SJCRH30 (cell line): ENCODE measurements at regions not wholly inside any gene's neighbourhood (a gene's known extent, or its start where the extent isn't known, plus 50 kb on each side); places are given as distances from the start of the nearest gene placed in this dataset.

Experiments used
- DNase-seq, 2 experiments: peaks; one replicate each; pipeline ENCODE4 v3.0.0-alpha.2; 2015 to 2020
- H3K27ac ChIP-seq: fragments of 250-450 bp; sonication (Bioruptor Pico); 2 replicates; pipeline ENCODE4 v1.5.1; 2020; ENCODE audit warnings: mild to moderate bottlenecking, moderate library complexity
- H3K27me3 ChIP-seq: fragments of 250-450 bp; sonication (Bioruptor Pico); 2 replicates; pipeline ENCODE4 v1.5.1; 2020; ENCODE audit warnings: mild to moderate bottlenecking, moderate library complexity
- H3K36me3 ChIP-seq: fragments of 250-450 bp; sonication (Bioruptor Pico); 2 replicates; pipeline ENCODE4 v1.5.1; 2020; ENCODE audit warnings: mild to moderate bottlenecking, moderate library complexity
- H3K4me1 ChIP-seq: fragments of 250-450 bp; sonication (Bioruptor Pico); 2 replicates; pipeline ENCODE4 v1.5.1; 2020; ENCODE audit warnings: mild to moderate bottlenecking, moderate library complexity
- H3K4me3 ChIP-seq: fragments of 250-450 bp; sonication (Bioruptor Pico); 2 replicates; pipeline ENCODE4 v1.5.1; 2020; ENCODE audit warnings: mild to moderate bottlenecking, moderate library complexity
- H3K9me3 ChIP-seq: fragments of 250-450 bp; sonication (Bioruptor Pico); replicated peaks from 2 replicates; pipeline ENCODE4 v1.5.1; 2020; ENCODE audit warnings: mild to moderate bottlenecking, moderate library complexity

GRCh38 chr3:181764544-181764943 is 52.8 kb downstream of the SOX2 start:
- no peak for DNase-seq
- Histone ChIP-seq H3K4me3 (no peak overlapping the region), H3K27me3 (no peaks in the 10 kb centered on the region), H3K4me1 (peaks cover 2% of the 10 kb centered on the region), H3K36me3 (no peaks in the 10 kb centered on the region), H3K27ac (no peak overlapping the region), H3K9me3 (no peaks in the 10 kb centered on the region)

- H3K36me3 ChIP-seq = no peaks in the 10 kb centered on the region
- no peaks in the 10 kb centered on the region for H3K9me3 ChIP-seq
- H3K4me1 ChIP-seq = no peaks in the 10 kb centered on the region
- H3K27me3 ChIP-seq = no peaks in the 10 kb centered on the region
- no peak overlapping the region for H3K27ac ChIP-seq
- no peak for DNase-seq
- H3K4me3 ChIP-seq = no peak overlapping the region
Observed at GRCh38 chr3:181770296-181770695, 58.6 kb downstream of the SOX2 start.

- Histone ChIP-seq H3K4me3 (no peak overlapping the region), H3K9me3 (no peaks in the 10 kb centered on the region), H3K36me3 (no peaks in the 10 kb centered on the region), H3K4me1 (no peaks in the 10 kb centered on the region), H3K27ac (no peak overlapping the region), H3K27me3 (no peaks in the 10 kb centered on the region)
- DNase-seq = no peak
Observed at GRCh38 chr3:181771120-181771519, 59.4 kb downstream of the SOX2 start.

GRCh38 chr3:181772166-181772565 is 60.4 kb downstream of the SOX2 start:
- no peaks in the 10 kb centered on the region for H3K4me1 ChIP-seq
- H3K27ac ChIP-seq = no peak overlapping the region
- H3K27me3 ChIP-seq = no peaks in the 10 kb centered on the region
- H3K9me3 ChIP-seq = no peaks in the 10 kb centered on the region
- DNase-seq = no peak
- H3K4me3 ChIP-seq = no peak overlapping the region
- no peaks in the 10 kb centered on the region for H3K36me3 ChIP-seq

GRCh38 chr3:181773921-181774320 is 62.2 kb downstream of the SOX2 start:
- H3K9me3 ChIP-seq = no peaks in the 10 kb centered on the region
- no peak for DNase-seq
- H3K27ac ChIP-seq = no peak overlapping the region
- H3K4me1 ChIP-seq = no peaks in the 10 kb centered on the region
- no peaks in the 10 kb centered on the region for H3K27me3 ChIP-seq
- no peaks in the 10 kb centered on the region for H3K36me3 ChIP-seq
- no peak overlapping the region for H3K4me3 ChIP-seq

- DNase-seq = no peak
- H3K36me3 ChIP-seq = no peaks in the 10 kb centered on the region
- H3K27ac ChIP-seq = no peak overlapping the region
- no peaks in the 10 kb centered on the region for H3K4me1 ChIP-seq
- H3K9me3 ChIP-seq = no peaks in the 10 kb centered on the region
- no peak overlapping the region for H3K4me3 ChIP-seq
- H3K27me3 ChIP-seq = no peaks in the 10 kb centered on the region
Observed at GRCh38 chr3:181782306-181782954, 70.7 kb downstream of the SOX2 start.

- Histone ChIP-seq H3K9me3 (no peaks in the 10 kb centered on the region), H3K4me1 (no peaks in the 10 kb centered on the region), H3K4me3 (no peak overlapping the region), H3K27me3 (no peaks in the 10 kb centered on the region), H3K27ac (no peak overlapping the region), H3K36me3 (no peaks in the 10 kb centered on the region)
- no peak for DNase-seq
Observed at GRCh38 chr3:181790561-181790960, 78.8 kb downstream of the SOX2 start.

- Histone ChIP-seq H3K4me3 (no peak overlapping the region), H3K4me1 (no peaks in the 10 kb centered on the region), H3K27me3 (no peaks in the 10 kb centered on the region), H3K9me3 (no peaks in the 10 kb centered on the region), H3K36me3 (no peaks in the 10 kb centered on the region), H3K27ac (no peak overlapping the region)
- no peak for DNase-seq
Observed at GRCh38 chr3:181791056-181791955, 79.6 kb downstream of the SOX2 start.

- no peaks in the 10 kb centered on the region for H3K36me3 ChIP-seq
- H3K9me3 ChIP-seq = no peaks in the 10 kb centered on the region
- H3K27me3 ChIP-seq = no peaks in the 10 kb centered on the region
- H3K4me1 ChIP-seq = no peaks in the 10 kb centered on the region
- DNase-seq = no peak
- H3K27ac ChIP-seq = no peak overlapping the region
- H3K4me3 ChIP-seq = no peak overlapping the region
Observed at GRCh38 chr3:181793006-181793405, 81.3 kb downstream of the SOX2 start.

GRCh38 chr3:181794011-181794790 is 82.5 kb downstream of the SOX2 start:
- Histone ChIP-seq H3K27ac (no peak overlapping the region), H3K9me3 (no peaks in the 10 kb centered on the region), H3K4me1 (no peaks in the 10 kb centered on the region), H3K4me3 (no peak overlapping the region), H3K36me3 (no peaks in the 10 kb centered on the region), H3K27me3 (no peaks in the 10 kb centered on the region)
- no peak for DNase-seq

GRCh38 chr3:181796641-181797040 is 84.9 kb downstream of the SOX2 start:
- Histone ChIP-seq H3K4me1 (no peaks in the 10 kb centered on the region), H3K9me3 (no peaks in the 10 kb centered on the region), H3K27ac (no peak overlapping the region), H3K4me3 (no peak overlapping the region), H3K27me3 (no peaks in the 10 kb centered on the region), H3K36me3 (no peaks in the 10 kb centered on the region)
- DNase-seq = no peak

GRCh38 chr3:181797431-181797830 is 85.7 kb downstream of the SOX2 start:
- no peaks in the 10 kb centered on the region for H3K4me1 ChIP-seq
- H3K36me3 ChIP-seq = no peaks in the 10 kb centered on the region
- no peaks in the 10 kb centered on the region for H3K27me3 ChIP-seq
- no peak overlapping the region for H3K4me3 ChIP-seq
- no peaks in the 10 kb centered on the region for H3K9me3 ChIP-seq
- no peak for DNase-seq
- no peak overlapping the region for H3K27ac ChIP-seq

- Histone ChIP-seq H3K4me3 (no peak overlapping the region), H3K27me3 (no peaks in the 10 kb centered on the region), H3K36me3 (no peaks in the 10 kb centered on the region), H3K27ac (no peak overlapping the region), H3K9me3 (no peaks in the 10 kb centered on the region), H3K4me1 (no peaks in the 10 kb centered on the region)
- no peak for DNase-seq
Observed at GRCh38 chr3:181805703-181806102, 94.0 kb downstream of the SOX2 start.

- DNase-seq = no peak
- H3K27me3 ChIP-seq = no peaks in the 10 kb centered on the region
- no peak overlapping the region for H3K4me3 ChIP-seq
- H3K4me1 ChIP-seq = no peaks in the 10 kb centered on the region
- H3K27ac ChIP-seq = no peak overlapping the region
- no peaks in the 10 kb centered on the region for H3K36me3 ChIP-seq
- no peaks in the 10 kb centered on the region for H3K9me3 ChIP-seq
Observed at GRCh38 chr3:181808053-181808452, 96.3 kb downstream of the SOX2 start.

GRCh38 chr3:181823716-181824115 is 112.0 kb downstream of the SOX2 start:
- DNase-seq = no peak
- Histone ChIP-seq H3K9me3 (no peaks in the 10 kb centered on the region), H3K4me1 (no peaks in the 10 kb centered on the region), H3K27ac (no peak overlapping the region), H3K27me3 (no peaks in the 10 kb centered on the region), H3K4me3 (no peak overlapping the region), H3K36me3 (no peaks in the 10 kb centered on the region)
